HCT116 (cell line): ENCODE measurements at regions not wholly inside any gene's neighbourhood (a gene's known extent, or its start where the extent isn't known, plus 50 kb on each side); places are given as distances from the start of the nearest gene placed in this dataset.

Experiments
- ATAC-seq: fragments of 200-7000 bp; cut with Tn5 transposase; 2 replicates; pipeline ENCODE4 v1.9.1; 2020; ENCODE audit warnings: mild to moderate bottlenecking, moderate library complexity
- BruUV-seq: library from RNA; stranded (reverse); fragments of 400-500 nt; replicated peaks from 2 replicates; lab custom pipeline; 2021; lab: Mats Ljungman, UMichigan
- CTCF ChIA-PET: fragments of 300-600 bp; sonication (Branson Sonifier 250); formaldehyde crosslinking; loops from one replicate; lab custom pipeline; 2021; ENCODE audit warnings: antibody characterized with exemption; lab: Charles Lee
- POLR2A ChIA-PET: fragments of 300-600, 350-600 bp; sonication (Branson Sonifier 250); formaldehyde crosslinking; loops from one replicate; lab custom pipeline; 2021; ENCODE audit warnings: antibody characterized with exemption; lab: Charles Lee
- RAD21 ChIA-PET, 2 experiments: fragments of 300-600 bp; sonication (Branson Sonifier 250); formaldehyde crosslinking; loops; one replicate each; lab custom pipeline; 2023; ENCODE audit warnings: low total read pairs in 2 of 2; ENCODE audit not compliant: uncharacterized antibody in 2 of 2, unreplicated experiment in 2 of 2, low non-redundant PET in 1 of 2; lab: Charles Lee
- DNase-seq: peaks from one replicate; pipeline ENCODE4 v3.0.0-alpha.2; 2010; ENCODE audit warnings: low read depth, low spot score
- H2AFZ ChIP-seq: fragments of 200-600 bp; shearing (Covaris generic), sonication (generic); 2 replicates; pipeline ENCODE4 v1.6.1; 2017; ENCODE audit warnings: low read depth, mixed run types, mixed read lengths, antibody characterized with exemption, low read length; ENCODE audit not compliant: poor library complexity, severe bottlenecking
- H3K27ac ChIP-seq: 2 replicates; pipeline ENCODE4 v1.5.1; 2012; ENCODE audit warnings: low read depth, low read length
- H3K27me3 ChIP-seq: fragments of 200-600 bp; sonication (generic); 2 replicates; pipeline ENCODE4 v1.6.1; 2016; ENCODE audit warnings: mixed run types, low read length, mixed read lengths; ENCODE audit not compliant: insufficient read depth
- H3K36me3 ChIP-seq, 2 experiments: fragments of 200-500 bp in 1 of 2; fragments of 200-600 bp in 1 of 2; sonication (Bioruptor generic) in 1 of 2; sonication (generic) in 1 of 2; 2 replicates each; pipeline versions ENCODE4 v1.5.1 to v1.6.1; 2014 to 2016; ENCODE audit warnings: low read length in 2 of 2, inconsistent platforms in 1 of 2, mixed read lengths in 1 of 2, mixed run types in 1 of 2; ENCODE audit not compliant: insufficient read depth in 2 of 2, control insufficient read depth in 1 of 2
- H3K4me1 ChIP-seq, 2 experiments: fragments of 200-600 bp in 1 of 2; sonication (generic) in 1 of 2; 2 replicates each; pipeline versions ENCODE4 v1.5.1 to v1.6.1; 2012 to 2017; ENCODE audit warnings: low read length in 2 of 2, inconsistent platforms in 1 of 2, mild to moderate bottlenecking in 1 of 2, mixed read lengths in 1 of 2, mixed run types in 1 of 2, moderate library complexity in 1 of 2; ENCODE audit not compliant: insufficient read depth in 2 of 2, control insufficient read depth in 1 of 2
- H3K4me2 ChIP-seq: fragments of 200-600 bp; sonication (generic); 2 replicates; pipeline ENCODE4 v1.6.1; 2017; ENCODE audit warnings: mixed run types, low read length, mixed read lengths
- H3K4me3 ChIP-seq, 2 experiments: fragments of 200-600 bp in 1 of 2; sonication (generic) in 1 of 2; replicated peaks in 1 of 2; 2 replicates each; pipeline ENCODE4 v1.5.1; 2011 to 2016; ENCODE audit warnings: low read length in 2 of 2, control low read depth in 1 of 2, low read depth in 1 of 2, mild to moderate bottlenecking in 1 of 2, mixed read lengths in 1 of 2, mixed run types in 1 of 2
- H3K79me2 ChIP-seq: fragments of 200-600 bp; sonication (generic); 2 replicates; pipeline ENCODE4 v1.6.1; 2017; ENCODE audit warnings: mild to moderate bottlenecking, mixed run types, low read length, moderate library complexity, mixed read lengths; ENCODE audit not compliant: insufficient read depth
- H3K9ac ChIP-seq: fragments of 200-600 bp; sonication (generic); 2 replicates; pipeline ENCODE4 v1.6.1; 2016; ENCODE audit warnings: low read length, mixed read lengths
- H3K9me2 ChIP-seq: fragments of 200-600 bp; sonication (generic), shearing (Covaris generic); 2 replicates; pipeline ENCODE4 v1.6.1; 2017; ENCODE audit warnings: mixed run types, mild to moderate bottlenecking, moderate library complexity; ENCODE audit not compliant: insufficient read depth
- H3K9me3 ChIP-seq, 2 experiments: fragments of 200-500 bp in 1 of 2; fragments of 200-600 bp in 1 of 2; sonication (Bioruptor generic) in 1 of 2; sonication (generic) in 1 of 2; 2 replicates each; pipeline ENCODE4 v1.6.1; 2014 to 2017; ENCODE audit warnings: low read length in 2 of 2, mixed read lengths in 2 of 2, inconsistent platforms in 1 of 2, low read depth in 1 of 2, mild to moderate bottlenecking in 1 of 2, mixed run types in 1 of 2, moderate library complexity in 1 of 2; ENCODE audit not compliant: control insufficient read depth in 1 of 2, insufficient read depth in 1 of 2
- H4K20me1 ChIP-seq: fragments of 200-600 bp; sonication (generic), shearing (Covaris generic); 2 replicates; pipeline ENCODE4 v1.6.1; 2017; ENCODE audit warnings: mixed run types, mild to moderate bottlenecking, moderate library complexity; ENCODE audit not compliant: insufficient read depth
- CBX3 ChIP-seq: IDR thresholded peaks from 2 replicates; pipeline ENCODE4 v1.6.1; 2012; ENCODE audit warnings: low read depth
- CEBPB ChIP-seq: IDR thresholded peaks from 2 replicates; pipeline ENCODE4 v1.6.1; 2012; ENCODE audit warnings: low read depth
- EZH2phosphoT487 ChIP-seq: fragments of 200-600 bp; IDR thresholded peaks from 2 replicates; pipeline ENCODE4 v1.6.1; 2018; ENCODE audit warnings: antibody characterized with exemption, borderline replicate concordance
- JUND ChIP-seq: IDR thresholded peaks from 2 replicates; pipeline ENCODE4 v1.6.1; 2012
- RAD21 ChIP-seq: IDR thresholded peaks from 2 replicates; pipeline ENCODE4 v1.6.1; 2012; ENCODE audit warnings: low read depth, mild to moderate bottlenecking
- SP1 ChIP-seq: IDR thresholded peaks from 2 replicates; pipeline ENCODE4 v1.6.1; 2012; ENCODE audit warnings: low read depth
- SRF ChIP-seq: IDR thresholded peaks from 2 replicates; pipeline ENCODE4 v1.6.1; 2012; ENCODE audit warnings: low read depth
- YY1 ChIP-seq: IDR thresholded peaks from 2 replicates; pipeline ENCODE4 v1.6.1; 2011; ENCODE audit warnings: low read length, low read depth, moderate library complexity, mild to moderate bottlenecking; ENCODE audit not compliant: insufficient replicate concordance; ENCODE audit errors: extremely low read depth
- ZFX ChIP-seq: fragments of 450-650 bp; IDR thresholded peaks from 2 replicates; pipeline ENCODE4 v1.6.1; 2017
- intact Hi-C: fragments of 100-400 bp; cut with micrococcal nuclease; formaldehyde crosslinking; loops from 2 replicates; pipeline ENCODE4 v1.10.0; 2022
- TF ChIP-seq, protein P1 (sequence below): IDR thresholded peaks from 2 replicates; pipeline ENCODE4 v1.6.1; 2011; ENCODE audit warnings: mild to moderate bottlenecking, low read length, moderate library complexity; ENCODE audit not compliant: insufficient replicate concordance; ENCODE audit errors: extremely low read depth
- TF ChIP-seq, protein P2 (sequence below): IDR thresholded peaks from 2 replicates; pipeline ENCODE4 v1.6.1; 2012
- TF ChIP-seq, protein P3 (sequence below): IDR thresholded peaks from 2 replicates; pipeline ENCODE4 v1.6.1; 2012
- TF ChIP-seq, protein P4 (sequence below): IDR thresholded peaks from 2 replicates; pipeline ENCODE4 v1.6.1; 2012; ENCODE audit warnings: low read depth

DNA sequence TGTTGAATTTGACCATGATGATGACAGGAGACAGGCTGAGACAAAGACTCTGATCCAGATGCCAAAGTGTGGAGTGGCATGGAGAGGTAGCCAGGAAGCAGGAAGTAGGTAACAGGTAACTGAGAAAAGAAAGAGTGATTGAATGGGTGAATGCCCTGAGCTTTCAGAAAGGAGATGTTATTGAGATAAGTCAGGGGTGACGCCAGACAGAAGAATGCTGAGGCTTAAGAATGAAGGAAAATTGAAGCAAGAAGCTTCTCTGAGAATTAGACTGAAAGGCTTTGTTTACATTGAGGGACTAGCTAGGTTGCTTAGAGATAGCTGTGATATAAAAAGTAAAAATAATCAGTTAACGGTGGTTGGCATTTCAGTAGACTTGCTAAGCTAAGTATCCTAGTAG lies 165.7 kb downstream of the PSAT1 start:
- Histone ChIP-seq H3K4me3 (no peak overlapping the region), H2AFZ (no peak overlapping the region), H3K79me2 (no peaks in the 10 kb centered on the region), H3K9ac (no peak overlapping the region), H3K4me1 (no peaks in the 10 kb centered on the region), H3K9me3 (no peaks in the 10 kb centered on the region), H4K20me1 (no peaks in the 10 kb centered on the region), H3K9me2 (no peaks in the 10 kb centered on the region), H3K4me2 (no peak overlapping the region), H3K27ac (no peak overlapping the region), H3K36me3 (no peaks in the 10 kb centered on the region), H3K27me3 (no peaks in the 10 kb centered on the region)
- TF ChIP-seq RAD21 (no peak), JUND (no peak), CEBPB (no peak), EZH2phosphoT487 (no peak), YY1 (no peak), SRF (no peak), CBX3 (no peak), ZFX (no peak), SP1 (no peak)
- TF ChIP-seq, protein P1, sequence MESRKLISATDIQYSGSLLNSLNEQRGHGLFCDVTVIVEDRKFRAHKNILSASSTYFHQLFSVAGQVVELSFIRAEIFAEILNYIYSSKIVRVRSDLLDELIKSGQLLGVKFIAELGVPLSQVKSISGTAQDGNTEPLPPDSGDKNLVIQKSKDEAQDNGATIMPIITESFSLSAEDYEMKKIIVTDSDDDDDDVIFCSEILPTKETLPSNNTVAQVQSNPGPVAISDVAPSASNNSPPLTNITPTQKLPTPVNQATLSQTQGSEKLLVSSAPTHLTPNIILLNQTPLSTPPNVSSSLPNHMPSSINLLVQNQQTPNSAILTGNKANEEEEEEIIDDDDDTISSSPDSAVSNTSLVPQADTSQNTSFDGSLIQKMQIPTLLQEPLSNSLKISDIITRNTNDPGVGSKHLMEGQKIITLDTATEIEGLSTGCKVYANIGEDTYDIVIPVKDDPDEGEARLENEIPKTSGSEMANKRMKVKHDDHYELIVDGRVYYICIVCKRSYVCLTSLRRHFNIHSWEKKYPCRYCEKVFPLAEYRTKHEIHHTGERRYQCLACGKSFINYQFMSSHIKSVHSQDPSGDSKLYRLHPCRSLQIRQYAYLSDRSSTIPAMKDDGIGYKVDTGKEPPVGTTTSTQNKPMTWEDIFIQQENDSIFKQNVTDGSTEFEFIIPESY = no peak
- TF ChIP-seq, protein P2, sequence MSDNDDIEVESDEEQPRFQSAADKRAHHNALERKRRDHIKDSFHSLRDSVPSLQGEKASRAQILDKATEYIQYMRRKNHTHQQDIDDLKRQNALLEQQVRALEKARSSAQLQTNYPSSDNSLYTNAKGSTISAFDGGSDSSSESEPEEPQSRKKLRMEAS = no peak
- TF ChIP-seq, protein P3, sequence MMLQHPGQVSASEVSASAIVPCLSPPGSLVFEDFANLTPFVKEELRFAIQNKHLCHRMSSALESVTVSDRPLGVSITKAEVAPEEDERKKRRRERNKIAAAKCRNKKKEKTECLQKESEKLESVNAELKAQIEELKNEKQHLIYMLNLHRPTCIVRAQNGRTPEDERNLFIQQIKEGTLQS = no peak
- TF ChIP-seq, protein P4, sequence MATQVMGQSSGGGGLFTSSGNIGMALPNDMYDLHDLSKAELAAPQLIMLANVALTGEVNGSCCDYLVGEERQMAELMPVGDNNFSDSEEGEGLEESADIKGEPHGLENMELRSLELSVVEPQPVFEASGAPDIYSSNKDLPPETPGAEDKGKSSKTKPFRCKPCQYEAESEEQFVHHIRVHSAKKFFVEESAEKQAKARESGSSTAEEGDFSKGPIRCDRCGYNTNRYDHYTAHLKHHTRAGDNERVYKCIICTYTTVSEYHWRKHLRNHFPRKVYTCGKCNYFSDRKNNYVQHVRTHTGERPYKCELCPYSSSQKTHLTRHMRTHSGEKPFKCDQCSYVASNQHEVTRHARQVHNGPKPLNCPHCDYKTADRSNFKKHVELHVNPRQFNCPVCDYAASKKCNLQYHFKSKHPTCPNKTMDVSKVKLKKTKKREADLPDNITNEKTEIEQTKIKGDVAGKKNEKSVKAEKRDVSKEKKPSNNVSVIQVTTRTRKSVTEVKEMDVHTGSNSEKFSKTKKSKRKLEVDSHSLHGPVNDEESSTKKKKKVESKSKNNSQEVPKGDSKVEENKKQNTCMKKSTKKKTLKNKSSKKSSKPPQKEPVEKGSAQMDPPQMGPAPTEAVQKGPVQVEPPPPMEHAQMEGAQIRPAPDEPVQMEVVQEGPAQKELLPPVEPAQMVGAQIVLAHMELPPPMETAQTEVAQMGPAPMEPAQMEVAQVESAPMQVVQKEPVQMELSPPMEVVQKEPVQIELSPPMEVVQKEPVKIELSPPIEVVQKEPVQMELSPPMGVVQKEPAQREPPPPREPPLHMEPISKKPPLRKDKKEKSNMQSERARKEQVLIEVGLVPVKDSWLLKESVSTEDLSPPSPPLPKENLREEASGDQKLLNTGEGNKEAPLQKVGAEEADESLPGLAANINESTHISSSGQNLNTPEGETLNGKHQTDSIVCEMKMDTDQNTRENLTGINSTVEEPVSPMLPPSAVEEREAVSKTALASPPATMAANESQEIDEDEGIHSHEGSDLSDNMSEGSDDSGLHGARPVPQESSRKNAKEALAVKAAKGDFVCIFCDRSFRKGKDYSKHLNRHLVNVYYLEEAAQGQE = no peak
- intact Hi-C loops = no loop called here
- CTCF ChIA-PET = no interaction called here
- DNase-seq (no peak), ATAC-seq (no peak)
- BruUV-seq = no TSS peak
- POLR2A ChIA-PET = no interaction called here
- RAD21 ChIA-PET = no interaction called here
